IPS-15b (cell line): ENCODE measurements at regions not wholly inside any gene's neighbourhood (a gene's known extent, or its start where the extent isn't known, plus 50 kb on each side); places are given as distances from the start of the nearest gene placed in this dataset.
A peak's percentile ranks its signal among the peaks of the same experiment; 100 is the strongest.

Source experiments
- H3K27me3 ChIP-seq: one replicate; pipeline ENCODE4 v1.6.1; 2013; ENCODE audit warnings: low read length; ENCODE audit not compliant: control insufficient read depth, insufficient read depth
- H3K36me3 ChIP-seq: one replicate; pipeline ENCODE4 v1.6.1; 2013; ENCODE audit warnings: low read length; ENCODE audit not compliant: control insufficient read depth, insufficient read depth
- H3K4me1 ChIP-seq: one replicate; pipeline ENCODE4 v1.6.1; 2013; ENCODE audit warnings: mild to moderate bottlenecking, low read length; ENCODE audit not compliant: control insufficient read depth, insufficient read depth
- H3K4me3 ChIP-seq: one replicate; pipeline ENCODE4 v1.5.1; 2013; ENCODE audit warnings: low read depth, low read length
- H3K9ac ChIP-seq: one replicate; pipeline ENCODE4 v1.6.1; 2013; ENCODE audit warnings: low read depth, mild to moderate bottlenecking, low read length
- H3K9me3 ChIP-seq: one replicate; pipeline ENCODE4 v1.6.1; 2013; ENCODE audit warnings: mild to moderate bottlenecking, low read length; ENCODE audit not compliant: control insufficient read depth, insufficient read depth

GRCh38 chr10:128540781-128541761 is 414.8 kb upstream of the MKI67 start:
- Histone ChIP-seq H3K4me1 (peaks cover 43% of the 10 kb centered on the region), H3K27me3 (peaks cover 2% of the 10 kb centered on the region), H3K36me3 (no peaks in the 10 kb centered on the region), H3K9me3 (no peaks in the 10 kb centered on the region), H3K9ac (peak overlapping the region; percentile 68), H3K4me3 (peak overlapping the region; percentile 54)

DNA sequence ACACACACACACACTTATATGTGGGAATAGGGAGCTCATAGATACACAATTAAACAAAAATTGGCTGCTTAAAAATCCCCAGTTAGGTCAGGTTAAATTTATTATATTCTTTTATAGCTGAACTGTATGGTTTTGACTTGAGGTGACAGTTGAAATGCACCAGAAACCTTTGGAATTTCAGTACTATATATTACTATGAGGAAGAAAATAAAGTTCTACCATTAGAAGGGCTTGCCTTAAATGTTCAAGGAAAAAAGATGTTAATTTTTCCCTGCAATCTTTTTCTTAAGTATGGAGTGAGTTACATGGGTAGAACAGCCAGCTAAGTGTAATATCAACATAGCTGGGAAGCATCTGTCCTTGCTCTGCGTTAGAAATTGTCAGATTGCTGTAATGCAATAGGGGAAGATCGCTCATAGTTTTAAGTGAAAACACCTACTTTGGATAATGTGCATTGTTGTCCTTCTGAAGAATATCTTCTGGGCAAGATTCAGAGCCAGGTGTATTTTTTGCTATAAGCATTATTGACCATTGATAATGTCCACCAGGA is 415.8 kb upstream of the MKI67 start:
- H3K9ac ChIP-seq: no peak overlapping the region
- H3K27me3 ChIP-seq: peaks cover 2% of the 10 kb centered on the region
- peaks cover 42% of the 10 kb centered on the region for H3K4me1 ChIP-seq
- H3K36me3 ChIP-seq: no peaks in the 10 kb centered on the region
- no peak overlapping the region for H3K4me3 ChIP-seq
- H3K9me3 ChIP-seq: no peaks in the 10 kb centered on the region

DNA sequence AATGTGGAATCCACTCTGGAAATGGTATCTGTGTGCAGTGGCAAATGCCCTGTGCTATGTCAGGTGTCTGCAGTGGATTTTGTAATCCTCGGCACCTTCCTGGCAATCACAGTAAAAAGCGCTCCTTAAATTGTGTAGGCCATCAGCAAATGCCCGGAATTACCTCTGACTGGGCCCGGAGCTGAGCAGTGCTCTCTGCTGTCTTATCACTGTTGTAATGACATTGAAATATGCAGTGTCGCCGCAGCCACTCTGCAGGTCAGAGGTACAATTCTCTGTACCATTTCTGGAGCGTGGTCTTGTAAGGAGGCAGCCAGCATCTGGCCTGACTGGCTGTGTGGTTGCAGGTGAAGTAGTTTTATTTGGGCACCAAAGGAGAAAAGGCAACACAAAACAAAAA is 416.4 kb upstream of the MKI67 start:
- no peaks in the 10 kb centered on the region for H3K36me3 ChIP-seq
- no peaks in the 10 kb centered on the region for H3K9me3 ChIP-seq
- no peak overlapping the region for H3K4me3 ChIP-seq
- H3K9ac ChIP-seq: no peak overlapping the region
- peaks cover 2% of the 10 kb centered on the region for H3K27me3 ChIP-seq
- peaks cover 35% of the 10 kb centered on the region for H3K4me1 ChIP-seq

DNA sequence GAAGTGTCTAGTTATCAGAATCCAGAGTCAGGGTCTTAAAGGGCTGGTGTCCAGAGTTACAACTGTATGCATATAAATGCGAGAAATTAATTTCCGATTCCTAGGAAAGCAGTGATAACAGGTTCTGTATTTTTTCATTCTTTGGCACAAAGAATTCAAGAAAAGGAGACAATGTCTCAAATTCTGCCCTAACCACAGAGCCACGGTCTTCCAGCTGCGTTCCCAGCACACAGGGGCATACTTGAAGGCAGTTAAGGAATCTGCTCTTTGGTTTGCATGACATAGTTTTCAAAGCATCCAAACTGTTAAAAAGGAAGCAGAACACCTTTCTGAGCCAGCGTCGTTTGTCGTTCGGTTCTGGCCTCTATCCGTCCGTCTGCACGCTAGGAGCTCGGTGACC is 416.9 kb upstream of the MKI67 start:
- H3K27me3 ChIP-seq: peaks cover 2% of the 10 kb centered on the region
- H3K4me3 ChIP-seq: no peak overlapping the region
- H3K9ac ChIP-seq: no peak overlapping the region
- peaks cover 34% of the 10 kb centered on the region for H3K4me1 ChIP-seq
- H3K36me3 ChIP-seq: no peaks in the 10 kb centered on the region
- no peaks in the 10 kb centered on the region for H3K9me3 ChIP-seq

DNA sequence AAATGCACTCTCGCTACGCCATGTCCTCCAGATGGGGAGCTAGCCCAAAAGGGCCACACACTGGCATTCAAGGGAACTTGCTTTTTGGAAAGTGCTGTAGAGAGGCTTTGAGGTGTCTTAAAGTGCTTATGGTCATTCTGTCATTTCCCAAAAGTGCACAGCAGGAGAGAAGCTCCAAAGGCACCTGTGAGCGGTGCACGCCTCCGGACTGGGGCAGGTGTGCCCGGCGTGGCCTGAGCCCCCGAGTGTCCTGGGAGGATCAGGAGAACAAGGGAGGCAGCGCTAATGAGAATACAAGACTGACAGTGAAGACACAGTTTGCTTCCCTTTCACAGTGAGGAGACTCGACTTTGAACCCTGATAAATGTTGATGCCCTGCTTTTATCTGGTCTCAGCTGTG is 419.0 kb upstream of the MKI67 start:
- Histone ChIP-seq H3K9me3 (no peaks in the 10 kb centered on the region), H3K4me3 (no peak overlapping the region), H3K4me1 (peaks cover 18% of the 10 kb centered on the region), H3K27me3 (no peaks in the 10 kb centered on the region), H3K36me3 (no peaks in the 10 kb centered on the region), H3K9ac (no peak overlapping the region)

GRCh38 chr10:128546651-128547165 is 420.5 kb upstream of the MKI67 start:
- no peaks in the 10 kb centered on the region for H3K36me3 ChIP-seq
- H3K9ac ChIP-seq: no peak overlapping the region
- no peak overlapping the region for H3K4me3 ChIP-seq
- H3K27me3 ChIP-seq: no peaks in the 10 kb centered on the region
- no peaks in the 10 kb centered on the region for H3K9me3 ChIP-seq
- H3K4me1 ChIP-seq: peaks cover 17% of the 10 kb centered on the region

DNA sequence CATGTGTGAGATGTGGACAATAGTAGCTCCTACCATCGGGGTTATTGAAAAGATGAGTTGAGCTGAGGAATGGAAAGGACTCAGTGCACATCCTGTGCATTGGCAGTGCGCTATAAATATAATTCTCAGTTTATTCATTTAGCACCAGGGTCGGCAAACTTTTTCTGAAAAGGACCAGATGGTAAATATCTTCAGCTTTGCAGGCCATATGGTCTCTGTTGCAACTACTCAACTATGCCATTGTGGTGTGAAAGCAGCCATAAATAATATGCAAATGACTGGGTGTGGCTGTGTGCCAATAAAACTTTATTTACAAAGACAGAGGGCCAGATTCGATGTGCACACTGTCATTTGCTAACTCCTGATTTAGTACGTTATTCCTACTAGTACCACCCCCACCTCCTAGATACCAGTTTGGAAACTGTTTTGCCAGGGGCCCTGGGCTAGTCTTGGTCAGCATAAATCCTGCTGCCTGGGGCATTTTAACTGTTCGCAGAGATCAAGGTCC is 422.9 kb upstream of the MKI67 start:
- Histone ChIP-seq H3K9me3 (no peaks in the 10 kb centered on the region), H3K4me3 (no peak overlapping the region), H3K36me3 (no peaks in the 10 kb centered on the region), H3K4me1 (peaks cover 4% of the 10 kb centered on the region), H3K27me3 (no peaks in the 10 kb centered on the region), H3K9ac (no peak overlapping the region)

DNA sequence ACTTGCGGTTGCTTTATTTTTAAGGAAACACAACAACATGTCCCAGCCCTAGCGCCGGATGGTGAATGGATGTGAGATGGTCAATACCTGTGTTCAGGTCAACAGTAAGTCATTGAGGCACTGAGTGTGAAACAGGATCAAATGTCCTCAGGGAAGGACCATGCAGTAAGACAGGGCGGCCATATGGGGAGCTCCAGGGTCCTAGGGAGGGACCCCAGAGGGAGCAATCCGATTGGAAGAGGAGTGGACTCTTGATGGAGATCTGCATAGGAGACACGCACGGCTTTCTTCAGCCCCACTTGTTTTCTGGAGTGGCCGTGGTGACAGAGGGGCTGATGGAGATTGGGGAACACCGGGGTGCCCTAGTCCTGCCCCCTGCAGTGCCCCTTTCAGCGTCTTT is 423.8 kb upstream of the MKI67 start:
- H3K36me3 ChIP-seq: no peaks in the 10 kb centered on the region
- H3K9me3 ChIP-seq: no peaks in the 10 kb centered on the region
- H3K4me3 ChIP-seq: no peak overlapping the region
- H3K9ac ChIP-seq: no peak overlapping the region
- H3K27me3 ChIP-seq: no peaks in the 10 kb centered on the region
- no peaks in the 10 kb centered on the region for H3K4me1 ChIP-seq

- no peaks in the 10 kb centered on the region for H3K36me3 ChIP-seq
- no peaks in the 10 kb centered on the region for H3K27me3 ChIP-seq
- no peak overlapping the region for H3K4me3 ChIP-seq
- H3K9ac ChIP-seq: no peak overlapping the region
- H3K4me1 ChIP-seq: no peaks in the 10 kb centered on the region
- no peaks in the 10 kb centered on the region for H3K9me3 ChIP-seq
These were observed 425.3 kb upstream of the MKI67 start for GRCh38 chr10:128551475-128551874.

- Histone ChIP-seq H3K4me1 (no peaks in the 10 kb centered on the region), H3K36me3 (no peaks in the 10 kb centered on the region), H3K4me3 (no peak overlapping the region), H3K9me3 (no peaks in the 10 kb centered on the region), H3K27me3 (no peaks in the 10 kb centered on the region), H3K9ac (no peak overlapping the region)
These were observed 427.5 kb upstream of the MKI67 start for GRCh38 chr10:128553755-128554154.

GRCh38 chr10:128556182-128557110 is 430.2 kb upstream of the MKI67 start:
- Histone ChIP-seq H3K4me3 (no peak overlapping the region), H3K9ac (no peak overlapping the region), H3K36me3 (no peaks in the 10 kb centered on the region), H3K9me3 (no peaks in the 10 kb centered on the region), H3K27me3 (no peaks in the 10 kb centered on the region), H3K4me1 (no peaks in the 10 kb centered on the region)
